ENCODE measurements at regions not wholly inside any gene's neighbourhood (a gene's known extent, or its start where the extent isn't known, plus 50 kb on each side); places are given as distances from the start of the nearest gene placed in this dataset.

GRCh38 chr14:65186951-65187350 lies 84.6 kb upstream of the MAX start:
- DNase-seq (ENCODE audit: low spot score): no peak

GRCh38 chr14:65187421-65188049 lies 85.2 kb upstream of the MAX start:
- no peak for DNase-seq (ENCODE audit: low spot score)

- DNase-seq (ENCODE audit: low spot score): no peak
Measured at GRCh38 chr14:65190312-65190711, 88.0 kb upstream of the MAX start.

- no peak for DNase-seq (ENCODE audit: low spot score)
Measured at GRCh38 chr14:65191716-65192115, 89.4 kb upstream of the MAX start.

- DNase-seq (ENCODE audit: low spot score): no peak
Measured at GRCh38 chr14:65192686-65193085, 90.4 kb upstream of the MAX start.

- DNase-seq (ENCODE audit: low spot score): no peak
Measured at GRCh38 chr14:65193916-65194590, 91.7 kb upstream of the MAX start.

- DNase-seq (ENCODE audit: low spot score): no peak
Measured at GRCh38 chr14:65195042-65195719, 92.9 kb upstream of the MAX start.

GRCh38 chr14:65198346-65198745 lies 96.0 kb upstream of the MAX start:
- no peak for DNase-seq (ENCODE audit: low spot score)

GRCh38 chr14:65200454-65200853 lies 98.1 kb upstream of the MAX start:
- DNase-seq (ENCODE audit: low spot score): no peak

- DNase-seq (ENCODE audit: low spot score): no peak
Measured at GRCh38 chr14:65203574-65203973, 101.3 kb upstream of the MAX start.

GRCh38 chr14:65204056-65204455 lies 101.7 kb upstream of the MAX start:
- DNase-seq (ENCODE audit: low spot score): no peak

GRCh38 chr14:65206078-65206447 lies 103.7 kb upstream of the MAX start:
- no peak for DNase-seq (ENCODE audit: low spot score)

- DNase-seq (ENCODE audit: low spot score): peak; percentile 89
Measured at GRCh38 chr14:65206448-65207096, 104.3 kb upstream of the MAX start.

GRCh38 chr14:65208548-65208947 lies 106.2 kb upstream of the MAX start:
- no peak for DNase-seq (ENCODE audit: low spot score)

- DNase-seq (ENCODE audit: low spot score): peak; percentile 75
Measured at GRCh38 chr14:65210118-65210821, 108.0 kb upstream of the MAX start.

- DNase-seq (ENCODE audit: low spot score): no peak
Measured at GRCh38 chr14:65210822-65211182, 108.5 kb upstream of the MAX start.

- DNase-seq (ENCODE audit: low spot score): no peak
Measured at GRCh38 chr14:65211341-65211987, 109.1 kb upstream of the MAX start.

GRCh38 chr14:65213316-65213715 lies 111.0 kb upstream of the MAX start:
- no peak for DNase-seq (ENCODE audit: low spot score)

- no peak for DNase-seq (ENCODE audit: low spot score)
Measured at GRCh38 chr14:65214741-65215140, 112.4 kb upstream of the MAX start.

- DNase-seq (ENCODE audit: low spot score): no peak
Measured at GRCh38 chr14:65219353-65219752, 117.0 kb upstream of the MAX start.

- DNase-seq (ENCODE audit: low spot score): peak; percentile 65
Measured at GRCh38 chr14:65222440-65222858, 120.1 kb upstream of the MAX start.

GRCh38 chr14:65223636-65224035 lies 121.3 kb upstream of the MAX start:
- no peak for DNase-seq (ENCODE audit: low spot score)

Measured in activated CD4-positive, alpha-beta T cell treated with anti-CD3 and anti-CD28 coated beads, Interleukin-2, Interleukin-4, amounts not matched to agents 100 ng/mL and 50 ng/mL, durations not matched to agents 16 hours and 8 hours (primary cell).